Activated naive CD8-positive, alpha-beta T cell treated with anti-CD3 and anti-CD28 coated beads, Interleukin-2, amount 50 U/mL, for 24 hours (primary cell): ENCODE measurements at regions not wholly inside any gene's neighbourhood (a gene's known extent, or its start where the extent isn't known, plus 50 kb on each side); places are given as distances from the start of the nearest gene placed in this dataset.
A peak's percentile ranks its signal among the peaks of the same experiment; 100 is the strongest.
"Not testable (repeated sequence)": the region's sequence is repeated elsewhere in the genome, so short reads cannot be mapped to it uniquely, and the experiment has no call there.

Experiments
- ATAC-seq: fragments of 150-1000 bp; cut with Tn5 transposase; one replicate; pipeline ENCODE4 v1.10.0; 2021
- DNase-seq: peaks from one replicate; pipeline ENCODE4 v3.0.0; 2021
- H3K27ac Mint-ChIP-seq: one replicate; pipeline ENCODE4 v1.8.0; 2021; ENCODE audit warnings: mild to moderate bottlenecking, mixed read lengths
- H3K27me3 Mint-ChIP-seq: one replicate; pipeline ENCODE4 v1.8.0; 2021; ENCODE audit warnings: mixed read lengths
- H3K36me3 Mint-ChIP-seq: one replicate; pipeline ENCODE4 v1.8.0; 2021; ENCODE audit warnings: low read depth, mixed read lengths
- H3K4me1 Mint-ChIP-seq: one replicate; pipeline ENCODE4 v1.8.0; 2021; ENCODE audit warnings: mixed read lengths
- H3K4me3 Mint-ChIP-seq: one replicate; pipeline ENCODE4 v1.8.0; 2021; ENCODE audit warnings: mild to moderate bottlenecking, moderate library complexity, mixed read lengths
- H3K9me3 Mint-ChIP-seq: one replicate; pipeline ENCODE4 v1.8.0; 2021; ENCODE audit warnings: mixed read lengths

GRCh38 chr6:20263059-20263458, 50.8 kb upstream of the MBOAT1 start:
- no peaks in the 10 kb centered on the region for H3K36me3 Mint-ChIP-seq
- ATAC-seq (no peak), DNase-seq (no peak)
- no peaks in the 10 kb centered on the region for H3K9me3 Mint-ChIP-seq
- H3K4me1 Mint-ChIP-seq = peaks cover 6% of the 10 kb centered on the region
- no peak overlapping the region for H3K4me3 Mint-ChIP-seq
- H3K27me3 Mint-ChIP-seq = peaks cover 8% of the 10 kb centered on the region
- no peak overlapping the region for H3K27ac Mint-ChIP-seq

- Mint-ChIP-seq H3K27ac (no peak overlapping the region), H3K4me1 (peaks cover 6% of the 10 kb centered on the region), H3K27me3 (peaks cover 8% of the 10 kb centered on the region), H3K4me3 (no peak overlapping the region), H3K9me3 (no peaks in the 10 kb centered on the region), H3K36me3 (no peaks in the 10 kb centered on the region)
- DNase-seq (no peak), ATAC-seq (no peak)
These were observed 53.6 kb upstream of the MBOAT1 start for GRCh38 chr6:20265842-20266241.

GRCh38 chr6:20266851-20267608, 54.8 kb upstream of the MBOAT1 start:
- DNase-seq (no peak), ATAC-seq (no peak)
- H3K36me3 Mint-ChIP-seq = no peaks in the 10 kb centered on the region
- H3K4me3 Mint-ChIP-seq = no peak overlapping the region
- no peak overlapping the region for H3K27ac Mint-ChIP-seq
- no peaks in the 10 kb centered on the region for H3K9me3 Mint-ChIP-seq
- H3K4me1 Mint-ChIP-seq = peaks cover 6% of the 10 kb centered on the region
- peaks cover 8% of the 10 kb centered on the region for H3K27me3 Mint-ChIP-seq

- no peaks in the 10 kb centered on the region for H3K27me3 Mint-ChIP-seq
- no peak overlapping the region for H3K27ac Mint-ChIP-seq
- H3K4me1 Mint-ChIP-seq = peaks cover 6% of the 10 kb centered on the region
- no peaks in the 10 kb centered on the region for H3K36me3 Mint-ChIP-seq
- H3K9me3 Mint-ChIP-seq = no peaks in the 10 kb centered on the region
- no peak for DNase-seq
- H3K4me3 Mint-ChIP-seq = no peak overlapping the region
- no peak for ATAC-seq
These were observed 56.9 kb upstream of the MBOAT1 start for GRCh38 chr6:20269181-20269580.

- Mint-ChIP-seq H3K27me3 (no peaks in the 10 kb centered on the region), H3K4me3 (no peak overlapping the region), H3K4me1 (peaks cover 5% of the 10 kb centered on the region), H3K9me3 (no peaks in the 10 kb centered on the region), H3K27ac (no peak overlapping the region), H3K36me3 (no peaks in the 10 kb centered on the region)
- no peak for ATAC-seq
- DNase-seq = no peak
These were observed 59.5 kb upstream of the MBOAT1 start for GRCh38 chr6:20271818-20272217.

GRCh38 chr6:20274137-20274536, 61.9 kb upstream of the MBOAT1 start:
- Mint-ChIP-seq H3K27me3 (peaks cover 6% of the 10 kb centered on the region), H3K27ac (no peak overlapping the region), H3K4me3 (no peak overlapping the region), H3K4me1 (no peaks in the 10 kb centered on the region), H3K36me3 (no peaks in the 10 kb centered on the region), H3K9me3 (no peaks in the 10 kb centered on the region)
- no peak for DNase-seq
- no peak for ATAC-seq

- ATAC-seq, H3K36me3 Mint-ChIP-seq, H3K27ac Mint-ChIP-seq, H3K4me1 Mint-ChIP-seq, H3K9me3 Mint-ChIP-seq, H3K4me3 Mint-ChIP-seq, DNase-seq: not testable (repeated sequence)
- peaks cover 15% of the 10 kb centered on the region for H3K27me3 Mint-ChIP-seq
These were observed 63.6 kb upstream of the MBOAT1 start for GRCh38 chr6:20275837-20276236.

- not testable (repeated sequence) for DNase-seq, ATAC-seq, H3K4me3 Mint-ChIP-seq, H3K27ac Mint-ChIP-seq, H3K4me1 Mint-ChIP-seq, H3K9me3 Mint-ChIP-seq, H3K36me3 Mint-ChIP-seq
- peaks cover 20% of the 10 kb centered on the region for H3K27me3 Mint-ChIP-seq
These were observed 65.5 kb upstream of the MBOAT1 start for GRCh38 chr6:20277724-20278123.

GRCh38 chr6:20279051-20279450, 66.8 kb upstream of the MBOAT1 start:
- Mint-ChIP-seq H3K9me3 (peaks cover 18% of the 10 kb centered on the region), H3K27ac (no peak overlapping the region), H3K4me1 (no peaks in the 10 kb centered on the region), H3K27me3 (peaks cover 25% of the 10 kb centered on the region), H3K4me3 (no peak overlapping the region), H3K36me3 (no peaks in the 10 kb centered on the region)
- DNase-seq (no peak), ATAC-seq (no peak)

GRCh38 chr6:20279608-20280287, 67.5 kb upstream of the MBOAT1 start:
- ATAC-seq (no peak), DNase-seq (no peak)
- Mint-ChIP-seq H3K4me3 (no peak overlapping the region), H3K27ac (no peak overlapping the region), H3K27me3 (peaks cover 25% of the 10 kb centered on the region), H3K9me3 (peaks cover 23% of the 10 kb centered on the region), H3K36me3 (no peaks in the 10 kb centered on the region), H3K4me1 (no peaks in the 10 kb centered on the region)

- Mint-ChIP-seq H3K4me3 (no peak overlapping the region), H3K27me3 (peaks cover 25% of the 10 kb centered on the region), H3K27ac (no peak overlapping the region), H3K4me1 (no peaks in the 10 kb centered on the region), H3K9me3 (peaks cover 23% of the 10 kb centered on the region), H3K36me3 (no peaks in the 10 kb centered on the region)
- ATAC-seq (no peak), DNase-seq (no peak)
These were observed 68.0 kb upstream of the MBOAT1 start for GRCh38 chr6:20280288-20280621.

- Mint-ChIP-seq H3K4me1 (no peaks in the 10 kb centered on the region), H3K4me3 (no peak overlapping the region), H3K9me3 (peaks cover 23% of the 10 kb centered on the region), H3K36me3 (no peaks in the 10 kb centered on the region), H3K27me3 (peaks cover 15% of the 10 kb centered on the region), H3K27ac (no peak overlapping the region)
- DNase-seq (no peak), ATAC-seq (no peak)
These were observed 72.4 kb upstream of the MBOAT1 start for GRCh38 chr6:20284672-20285071.

GRCh38 chr6:20286968-20287565, 74.8 kb upstream of the MBOAT1 start:
- Mint-ChIP-seq H3K27me3 (peaks cover 8% of the 10 kb centered on the region), H3K4me1 (peaks cover 4% of the 10 kb centered on the region), H3K27ac (no peak overlapping the region), H3K36me3 (no peaks in the 10 kb centered on the region), H3K4me3 (no peak overlapping the region), H3K9me3 (peaks cover 15% of the 10 kb centered on the region)
- DNase-seq (no peak), ATAC-seq (no peak)

- peak; percentile 89 for ATAC-seq
- peak; percentile 80 for DNase-seq
- no peak overlapping the region for H3K27ac Mint-ChIP-seq
- H3K4me1 Mint-ChIP-seq = peaks cover 9% of the 10 kb centered on the region
- H3K4me3 Mint-ChIP-seq = peak overlapping the region; percentile 49
- H3K36me3 Mint-ChIP-seq = no peaks in the 10 kb centered on the region
- no peaks in the 10 kb centered on the region for H3K27me3 Mint-ChIP-seq
- H3K9me3 Mint-ChIP-seq = no peaks in the 10 kb centered on the region
These were observed 79.7 kb upstream of the MBOAT1 start for GRCh38 chr6:20291764-20292580.
